ENCODE measurements at regions not wholly inside any gene's neighbourhood (a gene's known extent, or its start where the extent isn't known, plus 50 kb on each side); places are given as distances from the start of the nearest gene placed in this dataset.

- Mint-ChIP-seq H3K27ac (no peak overlapping the region), H3K9me3 (no peaks in the 10 kb centered on the region), H3K4me3 (no peak overlapping the region), H3K27me3 (no peaks in the 10 kb centered on the region), H3K36me3 (ENCODE audit: low read depth) (no peaks in the 10 kb centered on the region), H3K4me1 (ENCODE audit: low read depth) (no peaks in the 10 kb centered on the region)
- ChIA-PET CTCF (no interaction called here), POLR2A (no interaction called here)
- DNase-seq (no peak), ATAC-seq (no peak)
- intact Hi-C loops (cut with micrococcal nuclease) = no loop called here
- no peak for TF ChIP-seq CTCF (IDR thresholded peaks at IDR 0.05)
These were observed 397.9 kb upstream of the JARID2 start for GRCh38 chr6:14848019-14848418.

GRCh38 chr6:14849185-14849584 lies 396.7 kb upstream of the JARID2 start:
- no peak overlapping the region for H3K27ac Mint-ChIP-seq
- ATAC-seq = no peak
- TF ChIP-seq CTCF (IDR thresholded peaks at IDR 0.05) = no peak
- H3K9me3 Mint-ChIP-seq = no peaks in the 10 kb centered on the region
- no peaks in the 10 kb centered on the region for H3K36me3 Mint-ChIP-seq (ENCODE audit: low read depth)
- no peaks in the 10 kb centered on the region for H3K27me3 Mint-ChIP-seq
- no peak overlapping the region for H3K4me3 Mint-ChIP-seq
- POLR2A ChIA-PET = interaction anchor here (0.7 to 1.2 kb wide), 2 partner anchors 10 to 310 kb away, joined by 3 to 4 read pairs; no protein-coding TSS in a partner anchor
- CTCF ChIA-PET = interaction anchor here (0.8 kb wide), 1 partner anchor 11 kb away, joined by 3 read pairs; no protein-coding TSS in a partner anchor
- DNase-seq = no peak
- intact Hi-C loops (cut with micrococcal nuclease) = no loop called here
- no peaks in the 10 kb centered on the region for H3K4me1 Mint-ChIP-seq (ENCODE audit: low read depth)

GRCh38 chr6:14851281-14851680 lies 394.6 kb upstream of the JARID2 start:
- no peak for ATAC-seq
- intact Hi-C loops (cut with micrococcal nuclease) = no loop called here
- POLR2A ChIA-PET = no interaction called here
- H3K9me3 Mint-ChIP-seq = no peaks in the 10 kb centered on the region
- no peak for TF ChIP-seq CTCF (IDR thresholded peaks at IDR 0.05)
- H3K27me3 Mint-ChIP-seq = no peaks in the 10 kb centered on the region
- no peak for DNase-seq
- no peak overlapping the region for H3K27ac Mint-ChIP-seq
- no peak overlapping the region for H3K4me3 Mint-ChIP-seq
- no peaks in the 10 kb centered on the region for H3K36me3 Mint-ChIP-seq (ENCODE audit: low read depth)
- peaks cover 5% of the 10 kb centered on the region for H3K4me1 Mint-ChIP-seq (ENCODE audit: low read depth)
- CTCF ChIA-PET = no interaction called here

- no peak for ATAC-seq
- Mint-ChIP-seq H3K9me3 (no peaks in the 10 kb centered on the region), H3K4me3 (no peak overlapping the region), H3K36me3 (ENCODE audit: low read depth) (no peaks in the 10 kb centered on the region), H3K27ac (no peak overlapping the region), H3K4me1 (ENCODE audit: low read depth) (peaks cover 14% of the 10 kb centered on the region), H3K27me3 (no peaks in the 10 kb centered on the region)
- intact Hi-C loops (cut with micrococcal nuclease) = no loop called here
- CTCF ChIA-PET = no interaction called here
- POLR2A ChIA-PET = no interaction called here
- no peak for DNase-seq
- TF ChIP-seq CTCF (IDR thresholded peaks at IDR 0.05) = no peak
These were observed 393.5 kb upstream of the JARID2 start for GRCh38 chr6:14852375-14852774.

- H3K27ac Mint-ChIP-seq = peak overlapping the region; percentile 88
- POLR2A ChIA-PET = interaction anchor here (1.5 kb wide), 1 partner anchor 19 kb away, joined by 3 read pairs; no protein-coding TSS in a partner anchor
- no peak overlapping the region for H3K4me3 Mint-ChIP-seq
- H3K36me3 Mint-ChIP-seq (ENCODE audit: low read depth) = no peaks in the 10 kb centered on the region
- no peak for DNase-seq
- CTCF ChIA-PET = interaction anchor here (0.7 kb wide), 1 partner anchor 11 kb away, joined by 3 read pairs; no protein-coding TSS in a partner anchor
- H3K4me1 Mint-ChIP-seq (ENCODE audit: low read depth) = peaks cover 48% of the 10 kb centered on the region
- no peaks in the 10 kb centered on the region for H3K9me3 Mint-ChIP-seq
- no peaks in the 10 kb centered on the region for H3K27me3 Mint-ChIP-seq
- no peak for ATAC-seq
- intact Hi-C loops (cut with micrococcal nuclease) = loop anchor here (5.0 kb wide), 2 partner anchors 104 to 124 kb away; no protein-coding TSS in a partner anchor
- no peak for TF ChIP-seq CTCF (IDR thresholded peaks at IDR 0.05)
These were observed 389.7 kb upstream of the JARID2 start for GRCh38 chr6:14856177-14856576.
